HG03432 (cell line): ENCODE measurements at regions not wholly inside any gene's neighbourhood (a gene's known extent, or its start where the extent isn't known, plus 50 kb on each side); places are given as distances from the start of the nearest gene placed in this dataset.

Experiments
- ATAC-seq: cut with Tn5 transposase; IDR thresholded peaks from one replicate; pipeline ENCODE4 v1.9.1; 2021; ENCODE audit warnings: mild to moderate bottlenecking, moderate library complexity; ENCODE audit not compliant: unreplicated experiment

DNA sequence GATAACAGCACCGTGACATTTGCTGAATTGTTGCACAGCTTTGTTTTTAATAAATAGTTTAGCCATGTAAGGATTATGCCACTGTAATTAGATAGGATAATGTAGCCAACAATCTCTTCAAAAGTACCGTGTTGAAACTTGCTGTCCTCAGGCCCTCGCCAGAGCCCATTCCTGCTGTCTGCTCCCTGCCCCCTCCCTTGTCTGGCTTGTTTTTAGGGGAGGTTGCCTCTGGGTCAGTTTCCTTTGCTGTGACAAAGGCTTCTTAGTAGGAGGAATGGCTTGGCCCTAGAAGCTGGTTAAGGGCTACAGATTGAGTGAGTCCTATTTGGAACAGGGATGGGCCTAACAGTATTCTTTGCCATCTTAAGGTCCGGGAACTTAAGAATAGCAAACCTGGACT, 107.9 kb downstream of the LMO4 start:
- ATAC-seq, result no peak

DNA sequence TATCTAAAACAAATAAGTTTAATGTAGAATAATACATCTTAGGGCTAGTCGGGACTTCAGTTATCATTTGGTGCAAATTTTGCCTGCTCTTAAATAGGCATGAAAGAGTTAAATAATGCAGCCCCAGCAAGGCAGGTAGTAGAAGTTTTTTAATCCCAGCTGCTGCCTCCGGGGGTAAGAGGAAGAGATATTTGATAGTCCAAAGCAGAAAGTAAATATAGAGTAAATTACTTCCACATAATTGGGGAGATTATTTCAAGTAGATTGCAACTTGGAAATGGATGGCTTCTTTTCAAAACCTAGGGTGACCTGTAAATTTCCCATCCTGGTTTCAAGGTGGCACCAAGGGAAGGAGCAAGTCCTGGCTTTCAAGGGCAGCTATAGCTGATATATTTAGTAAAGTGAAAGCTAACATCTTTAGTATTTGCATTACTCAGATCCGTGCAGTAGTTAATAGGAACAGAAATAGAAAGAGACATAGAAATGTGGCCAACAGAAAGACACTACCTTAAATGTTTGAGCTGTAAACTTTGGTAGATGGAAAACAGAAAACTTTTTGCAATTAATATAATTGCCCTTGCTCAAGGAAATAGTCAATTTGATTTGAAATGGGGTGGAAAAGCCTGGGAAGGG, 109.1 kb downstream of the LMO4 start:
- ATAC-seq, result peak; percentile 88

DNA sequence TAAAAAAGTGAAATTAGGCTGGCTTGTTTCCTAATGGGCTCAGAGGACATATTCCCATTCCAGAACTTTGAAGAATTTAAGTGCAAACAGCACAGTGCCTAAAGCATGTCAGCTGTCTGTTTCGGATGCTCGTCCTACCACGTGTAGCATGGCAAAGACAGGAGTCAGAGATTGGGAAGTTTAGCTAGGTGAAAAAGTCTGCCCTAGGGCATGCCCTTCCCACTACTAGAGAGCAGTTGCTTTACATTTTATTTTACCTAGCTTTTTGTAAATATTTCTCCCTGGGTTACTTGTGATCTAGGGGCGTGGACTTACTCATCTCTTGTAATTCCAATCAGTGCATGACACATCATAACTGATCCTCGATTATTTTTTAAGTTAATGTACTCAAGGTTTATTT, 111.1 kb downstream of the LMO4 start:
- no peak for ATAC-seq

DNA sequence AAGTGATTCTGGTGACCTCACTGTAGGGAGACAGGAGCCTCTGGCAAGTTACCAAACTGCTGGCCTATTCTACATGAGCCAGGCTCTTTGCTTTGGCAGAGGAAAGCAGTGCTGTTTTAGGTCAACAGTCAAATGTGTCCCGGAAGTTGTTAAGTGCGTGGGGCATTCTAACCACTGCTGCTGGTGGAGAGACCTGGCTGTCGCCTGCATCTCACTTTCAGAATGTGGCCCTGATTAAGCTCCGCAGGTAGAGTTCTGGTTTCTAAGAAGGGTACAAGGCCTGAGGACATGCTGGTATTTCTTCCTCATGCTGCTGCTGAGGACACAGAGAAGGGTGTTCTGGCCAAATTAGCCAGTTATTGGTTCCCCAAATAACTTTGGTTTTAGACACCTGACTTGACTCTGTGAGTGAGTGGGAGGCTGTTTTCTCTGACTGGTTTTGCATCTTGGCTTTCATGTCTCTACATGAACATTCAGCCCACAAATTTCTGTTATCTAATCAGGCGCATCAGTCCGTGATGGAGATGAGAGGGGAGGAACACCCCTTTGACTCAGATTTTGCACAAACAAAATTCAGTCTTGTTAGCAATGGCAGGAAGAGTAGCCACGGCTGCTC, 120.8 kb downstream of the LMO4 start:
- peak; percentile 88 for ATAC-seq

DNA sequence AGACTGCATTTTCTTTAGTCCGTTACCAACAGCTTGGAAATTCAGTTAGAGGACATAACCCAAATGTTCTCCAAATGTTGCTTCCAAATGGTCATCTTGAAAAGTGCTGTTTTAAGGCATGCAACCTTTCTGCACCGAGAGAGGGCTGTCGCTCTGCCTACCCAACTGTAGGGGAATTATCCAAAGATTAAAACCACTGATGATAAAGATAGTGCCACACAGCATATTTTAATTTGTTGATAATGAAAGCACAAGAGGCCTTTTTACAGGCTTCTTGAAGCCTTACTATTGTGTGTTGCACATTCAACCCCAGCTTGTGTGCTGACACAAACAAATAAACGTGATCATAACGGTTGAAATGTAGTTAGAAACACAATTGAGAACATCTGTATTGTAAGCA, 121.5 kb downstream of the LMO4 start:
- ATAC-seq, result no peak

DNA sequence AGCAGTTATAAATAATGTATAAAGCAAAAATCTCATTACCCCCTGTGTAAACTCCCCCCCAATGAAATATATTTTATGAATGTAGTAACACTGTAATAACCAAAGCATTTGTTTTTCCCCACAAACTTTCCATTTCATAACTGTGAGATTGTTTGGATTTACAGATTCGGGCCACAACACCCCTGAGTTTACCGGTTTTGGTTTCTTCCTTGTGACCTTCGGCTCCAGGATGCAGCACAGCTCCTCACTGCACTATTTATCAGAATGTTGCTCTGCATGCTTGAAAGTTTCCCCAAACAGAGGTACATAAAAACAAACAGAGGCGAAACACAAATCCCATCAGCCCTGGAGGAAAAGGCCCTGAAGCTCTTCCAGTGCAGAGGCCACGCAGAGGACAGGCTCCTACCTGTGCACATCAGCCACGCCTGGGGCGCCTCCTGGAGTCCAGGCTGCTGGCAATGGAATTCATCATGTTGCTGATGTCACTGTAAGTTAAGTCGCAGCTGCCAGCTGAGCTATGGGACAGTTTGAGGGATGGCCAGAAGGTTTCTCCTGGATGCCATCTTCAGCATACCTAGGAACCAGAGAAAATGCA, 122.0 kb downstream of the LMO4 start:
- no peak for ATAC-seq

DNA sequence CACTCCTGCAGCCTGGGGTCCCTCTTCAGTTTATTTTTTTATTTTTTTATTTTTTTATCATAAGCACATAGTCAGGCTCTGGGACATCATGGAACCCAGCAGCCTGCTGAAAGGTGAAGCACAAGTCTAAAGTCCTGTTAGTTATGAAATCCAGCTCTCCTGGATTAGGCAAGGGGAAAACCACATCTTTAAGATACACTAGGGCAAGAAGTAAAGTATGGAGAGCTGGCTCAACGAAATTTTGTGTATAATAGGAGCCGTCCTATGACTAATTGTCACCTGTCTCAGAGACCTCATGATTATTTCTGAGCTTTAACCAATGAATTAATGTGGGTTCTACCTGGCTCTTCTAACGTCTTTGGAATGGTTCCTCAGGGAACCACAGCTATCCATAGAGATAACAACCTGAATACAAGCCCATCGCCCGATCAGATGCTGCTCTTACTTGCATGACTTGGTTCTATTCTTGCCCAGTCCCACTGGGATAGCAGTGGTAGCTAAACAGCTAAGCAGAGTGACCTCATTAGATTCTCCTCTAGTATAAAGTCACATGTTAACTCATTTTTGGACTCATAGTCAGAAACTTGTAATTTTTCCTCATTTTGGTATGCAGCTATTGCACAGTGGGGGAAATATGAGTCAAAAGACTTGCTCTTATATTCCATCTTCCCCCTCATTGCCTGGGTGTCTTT, 122.7 kb downstream of the LMO4 start:
- ATAC-seq, result no peak

DNA sequence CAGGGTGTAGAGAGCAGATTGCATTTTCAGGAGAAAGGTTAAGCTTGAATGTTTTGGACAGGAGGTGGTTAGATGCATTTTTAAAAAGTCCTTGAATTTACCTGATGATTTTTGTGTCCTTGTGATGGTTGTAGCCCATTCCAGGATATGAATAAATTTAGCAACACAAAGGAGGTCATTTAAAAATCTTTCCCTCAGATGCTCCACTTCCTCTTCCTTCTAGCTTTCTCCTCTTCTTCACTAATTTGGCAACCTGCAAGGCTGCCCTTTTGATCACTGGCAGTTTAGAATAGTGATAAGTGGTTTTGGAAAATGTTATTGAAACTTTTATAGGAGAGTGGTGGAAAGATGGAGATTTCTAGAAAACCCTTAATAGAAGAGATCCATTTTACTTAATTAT, 124.0 kb downstream of the LMO4 start:
- ATAC-seq, result no peak

DNA sequence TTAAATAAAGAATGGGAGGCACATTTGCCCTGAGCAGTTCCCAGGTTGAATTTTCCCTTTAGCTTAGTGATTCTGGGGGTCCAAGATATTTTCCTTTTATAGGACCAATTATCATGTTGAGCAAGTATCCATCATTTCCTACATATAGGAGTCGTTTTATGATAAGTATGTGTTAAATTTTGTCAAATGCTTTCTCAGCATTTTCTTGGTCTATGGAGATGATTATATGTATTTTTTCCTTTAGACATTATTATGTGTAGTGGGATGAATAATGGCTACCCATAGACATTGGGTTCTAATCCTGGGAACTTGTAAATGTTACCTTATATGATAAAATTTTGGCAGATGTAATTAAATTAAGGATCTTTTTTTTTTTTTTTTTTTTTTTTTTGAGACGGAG, 128.7 kb downstream of the LMO4 start:
- ATAC-seq, result no peak

DNA sequence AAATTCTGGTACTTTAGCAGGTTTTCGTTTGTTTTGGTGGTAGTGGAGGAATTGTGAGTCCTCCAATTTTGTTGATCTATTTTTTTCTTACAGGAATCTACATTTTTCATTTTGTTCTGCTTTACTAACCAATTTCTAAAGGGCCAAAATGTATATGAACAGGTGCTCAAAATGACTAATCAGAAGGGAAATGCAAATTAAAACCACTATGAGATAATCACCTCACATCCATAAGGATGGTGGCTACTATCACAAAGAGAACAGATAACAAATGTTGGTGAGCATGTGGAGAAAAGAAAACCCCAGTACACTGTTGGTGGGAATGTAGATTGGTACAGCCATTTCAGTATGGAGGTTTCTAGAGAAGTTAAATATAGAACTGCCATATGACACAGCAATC, 134.2 kb downstream of the LMO4 start:
- no peak for ATAC-seq

DNA sequence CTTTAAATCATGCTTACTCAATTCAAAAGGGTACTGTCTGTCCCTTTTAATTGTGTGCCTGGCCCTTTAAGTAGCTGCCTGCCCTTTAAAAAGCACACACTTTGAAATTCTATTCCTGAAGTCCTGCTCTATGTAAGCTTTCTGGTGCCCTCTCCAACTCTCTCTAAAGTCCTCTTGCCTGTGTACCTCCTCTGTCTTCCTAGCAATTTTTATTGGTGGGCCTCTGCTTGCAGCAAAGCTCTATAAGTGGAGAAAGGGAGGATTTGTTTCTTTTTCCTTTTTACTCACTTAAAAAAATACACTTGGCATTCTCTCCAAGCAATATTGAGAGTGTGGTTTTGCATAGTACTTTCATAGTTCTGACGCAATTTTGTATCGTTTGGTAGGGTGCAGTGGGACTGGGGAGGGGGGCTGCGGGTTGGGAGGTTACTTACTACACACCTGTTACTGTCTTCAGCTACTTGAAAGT, 135.4 kb downstream of the LMO4 start:
- peak; percentile 78 for ATAC-seq

DNA sequence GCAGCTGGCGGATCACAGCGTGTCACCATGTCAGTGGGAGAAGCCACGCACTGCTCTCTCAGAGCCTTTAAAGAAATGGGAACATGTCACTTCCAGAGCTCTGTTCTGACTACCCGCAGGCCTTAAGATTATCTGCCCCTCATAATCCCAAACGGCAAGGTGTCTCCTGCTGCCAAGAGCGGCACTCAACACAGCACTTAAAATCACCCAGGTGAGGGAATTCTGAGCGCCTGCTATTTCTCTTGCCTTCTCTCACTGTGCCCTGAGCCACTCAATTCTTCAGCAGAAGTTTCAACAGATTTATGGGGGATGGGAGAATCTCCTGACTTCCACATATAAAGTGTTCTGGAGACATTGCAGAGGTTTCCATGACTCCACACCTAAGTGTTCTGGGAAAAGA, 137.9 kb downstream of the LMO4 start:
- ATAC-seq, result no peak

DNA sequence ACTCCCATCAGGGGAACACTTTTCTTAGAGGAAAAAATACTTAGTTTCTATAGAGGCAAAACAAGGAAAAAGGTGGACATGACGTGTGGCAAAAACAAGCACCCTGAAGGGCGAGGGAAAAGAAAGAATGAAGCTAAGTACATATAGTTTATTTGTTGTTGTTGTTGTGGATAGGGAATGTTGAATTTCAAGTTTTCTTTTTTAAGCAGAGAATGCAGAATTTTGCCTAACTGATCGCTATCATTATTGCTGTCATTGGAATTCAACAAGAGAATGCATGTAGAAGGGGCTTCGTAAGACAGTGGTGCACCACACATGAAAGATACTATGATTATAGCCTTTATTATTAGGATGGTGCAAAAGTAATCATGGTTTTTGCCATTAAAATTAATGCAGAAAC, 144.0 kb downstream of the LMO4 start:
- no peak for ATAC-seq

DNA sequence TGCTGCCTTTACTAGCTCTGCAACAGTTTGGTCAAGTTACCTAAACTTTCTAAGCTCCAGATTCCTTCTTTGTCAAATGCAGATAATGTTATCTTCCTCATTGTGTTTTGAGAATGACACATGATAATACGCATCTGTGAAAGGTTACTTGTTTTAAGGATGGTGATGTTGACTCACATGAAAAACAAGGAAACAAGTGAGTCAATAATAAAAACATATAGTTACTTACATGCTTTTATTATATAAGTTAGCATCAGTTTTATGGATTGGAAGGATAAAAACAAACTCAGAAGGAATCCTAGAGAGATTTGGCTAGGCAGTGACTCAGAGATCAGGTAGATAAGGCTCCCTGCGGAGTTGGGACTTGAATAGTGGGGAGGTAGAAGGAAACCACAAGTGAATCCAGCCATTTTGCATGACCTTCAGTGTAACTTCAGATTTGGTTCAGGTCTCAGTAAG, 144.6 kb downstream of the LMO4 start:
- ATAC-seq, result no peak

DNA sequence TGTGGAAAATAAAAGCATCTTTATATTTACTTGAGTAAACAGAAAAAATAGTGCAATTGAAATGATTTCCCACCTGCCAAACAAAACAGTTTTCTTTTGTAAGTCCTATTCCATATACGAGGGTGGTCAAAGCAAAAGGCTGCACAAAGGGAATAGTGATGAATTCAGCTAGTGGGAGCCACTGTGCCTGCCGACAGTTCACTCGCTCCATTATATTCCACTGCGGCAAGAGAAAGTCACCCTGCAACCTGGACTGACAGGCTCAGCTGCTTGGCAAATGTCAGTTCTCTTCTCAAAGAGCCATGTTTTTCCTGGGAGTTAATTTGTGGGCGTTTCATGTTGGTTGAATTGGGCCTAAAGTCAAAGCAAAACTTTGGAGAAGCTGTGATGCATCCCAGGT, 145.4 kb downstream of the LMO4 start:
- no peak for ATAC-seq

DNA sequence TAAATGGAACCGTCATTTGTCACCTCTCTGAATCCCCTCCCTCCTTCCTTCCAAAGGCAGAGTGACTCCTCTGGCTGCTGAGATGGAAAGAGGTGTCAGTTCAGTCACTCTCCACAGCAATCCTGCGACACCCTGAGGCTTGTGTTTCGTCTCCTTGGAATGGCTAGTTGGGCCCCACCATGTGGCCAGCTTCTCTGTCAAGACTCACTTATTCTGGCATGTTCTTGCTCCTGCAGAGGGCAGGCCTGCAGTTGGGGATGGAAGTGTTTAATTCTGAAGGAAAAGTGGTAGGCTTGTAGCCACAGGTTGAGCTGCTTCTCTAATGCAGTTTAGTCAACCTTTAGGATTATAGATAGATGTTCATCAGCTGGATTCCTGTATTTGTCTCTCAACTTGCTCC, 149.6 kb downstream of the LMO4 start:
- ATAC-seq, result no peak

DNA sequence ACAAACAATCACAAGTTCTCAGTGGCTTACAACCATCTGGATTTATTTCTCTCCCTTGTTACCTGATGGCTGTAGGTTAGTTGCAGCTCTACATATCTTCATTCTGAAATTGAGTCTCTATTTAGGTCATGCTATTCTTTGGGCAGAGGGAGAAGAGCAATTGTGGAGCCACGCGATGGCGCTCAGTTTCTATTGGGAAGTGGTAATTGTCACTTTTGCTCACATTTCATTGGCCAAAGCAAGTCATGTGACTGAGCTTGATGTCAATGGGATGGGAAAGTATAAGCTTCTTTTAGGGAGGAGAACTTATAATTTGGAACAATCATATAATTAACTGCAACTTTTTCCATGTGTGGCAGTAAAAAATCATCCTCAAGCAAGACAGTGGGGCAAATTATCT, 166.5 kb downstream of the LMO4 start:
- no peak for ATAC-seq

DNA sequence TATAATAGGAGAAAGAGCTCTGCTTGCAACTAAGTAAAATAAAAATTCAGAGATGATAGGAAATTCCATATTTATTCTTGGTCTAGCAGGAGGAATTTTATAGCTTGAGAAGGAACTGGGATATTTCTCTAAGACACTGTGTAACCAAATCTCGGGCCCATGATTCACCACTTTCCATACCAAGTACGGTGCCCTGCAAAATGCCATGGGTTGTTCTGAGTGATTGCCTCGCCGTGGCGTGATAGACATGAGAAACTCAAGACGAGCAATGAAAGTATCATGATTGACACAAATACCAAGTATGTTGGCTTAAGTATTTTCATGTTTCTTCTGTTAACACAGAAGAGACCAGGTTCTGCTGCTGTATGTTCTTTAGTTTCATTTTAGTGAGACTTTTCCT, 167.2 kb downstream of the LMO4 start:
- no peak for ATAC-seq

DNA sequence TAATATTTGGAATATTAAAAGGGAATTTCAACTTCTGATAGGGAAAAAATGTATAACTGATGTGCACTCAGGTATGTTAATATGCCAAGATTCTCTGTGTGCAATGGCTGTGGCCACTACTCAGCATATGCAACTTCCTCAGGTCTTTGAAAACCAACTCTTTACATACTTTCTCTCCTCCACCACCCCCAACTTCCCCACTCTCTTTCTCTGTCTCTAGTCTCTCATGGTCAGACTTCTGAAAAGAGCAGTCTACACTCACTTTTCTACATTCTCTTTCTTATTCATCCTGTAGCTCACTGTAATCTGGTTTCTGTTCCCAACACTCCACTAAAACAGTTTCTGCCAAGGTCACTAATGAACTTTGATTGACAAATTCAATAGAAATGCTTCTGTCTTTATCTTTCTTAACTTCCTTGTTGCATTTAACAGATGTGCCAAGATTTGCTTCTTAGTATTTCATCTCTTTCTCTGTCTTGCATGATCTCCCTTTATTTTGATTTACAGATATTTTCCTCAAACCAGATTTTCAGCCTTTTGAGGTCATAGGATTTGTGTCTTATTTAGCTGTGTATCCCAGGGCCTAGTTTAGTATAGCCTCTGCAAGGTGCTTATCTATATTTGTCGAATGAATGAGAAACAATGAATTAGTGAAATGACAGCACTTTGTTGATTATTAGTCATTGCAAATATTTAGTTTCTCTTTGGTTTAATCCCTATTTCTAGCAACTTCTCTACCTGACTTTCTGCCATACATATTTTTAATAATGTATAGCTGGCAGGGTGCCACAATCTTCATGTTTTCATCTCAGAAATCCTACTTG, 168.9 kb downstream of the LMO4 start:
- ATAC-seq, result peak; percentile 72

DNA sequence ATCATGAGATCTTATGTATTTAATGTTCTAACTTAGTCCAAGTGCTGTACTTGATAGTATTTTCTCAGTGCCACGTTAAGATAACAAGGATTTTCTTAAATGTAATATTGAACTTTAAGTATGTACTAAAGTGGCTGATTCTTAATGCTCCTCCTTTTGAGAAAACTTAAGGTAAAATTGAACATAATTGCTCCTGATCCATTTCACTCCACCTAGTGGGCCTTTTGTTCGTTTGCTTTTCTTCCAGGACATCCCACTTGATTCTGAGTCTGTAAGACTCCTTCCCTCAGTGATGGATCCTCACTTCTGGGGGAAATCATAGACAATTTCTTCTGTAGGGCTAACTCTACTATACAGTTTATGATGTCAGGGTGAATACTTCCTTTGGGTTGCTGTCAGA, 173.1 kb downstream of the LMO4 start:
- ATAC-seq, result no peak

DNA sequence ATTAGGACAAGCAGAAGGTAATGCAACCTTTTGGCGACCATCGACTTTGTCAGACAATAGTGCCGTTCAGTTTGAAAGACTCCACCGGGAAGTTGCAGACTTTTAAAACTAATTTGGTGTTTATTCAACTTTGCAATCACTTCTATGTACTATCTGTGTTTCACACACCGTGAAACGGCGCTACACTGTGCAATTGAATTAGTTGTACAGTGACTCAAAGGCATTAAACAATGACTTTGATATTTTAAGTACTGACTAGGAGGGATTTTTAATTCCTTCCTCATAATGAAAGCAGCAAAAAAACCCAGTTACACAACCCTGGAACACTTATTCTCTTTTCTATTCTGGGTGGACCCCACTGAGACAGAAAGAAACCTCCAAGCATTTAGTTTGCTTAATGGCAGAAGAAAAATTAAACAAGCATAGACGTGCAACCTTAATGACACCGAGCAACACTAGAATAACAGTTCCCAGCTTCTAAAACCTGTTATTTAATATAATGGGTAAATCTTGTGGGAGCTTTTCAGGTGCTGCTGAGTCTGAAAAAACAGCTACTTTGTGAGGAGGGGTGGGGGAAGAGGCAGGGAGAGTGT, 176.8 kb downstream of the LMO4 start:
- ATAC-seq, result no peak
